Glomerular visceral epithelial cell (primary cell): ENCODE measurements at regions not wholly inside any gene's neighbourhood (a gene's known extent, or its start where the extent isn't known, plus 50 kb on each side); places are given as distances from the start of the nearest gene placed in this dataset.

Experiments
- DNase-seq: peaks from one replicate; pipeline ENCODE4 v3.0.0-alpha.2; 2016; ENCODE audit errors: extremely low spot score

DNA sequence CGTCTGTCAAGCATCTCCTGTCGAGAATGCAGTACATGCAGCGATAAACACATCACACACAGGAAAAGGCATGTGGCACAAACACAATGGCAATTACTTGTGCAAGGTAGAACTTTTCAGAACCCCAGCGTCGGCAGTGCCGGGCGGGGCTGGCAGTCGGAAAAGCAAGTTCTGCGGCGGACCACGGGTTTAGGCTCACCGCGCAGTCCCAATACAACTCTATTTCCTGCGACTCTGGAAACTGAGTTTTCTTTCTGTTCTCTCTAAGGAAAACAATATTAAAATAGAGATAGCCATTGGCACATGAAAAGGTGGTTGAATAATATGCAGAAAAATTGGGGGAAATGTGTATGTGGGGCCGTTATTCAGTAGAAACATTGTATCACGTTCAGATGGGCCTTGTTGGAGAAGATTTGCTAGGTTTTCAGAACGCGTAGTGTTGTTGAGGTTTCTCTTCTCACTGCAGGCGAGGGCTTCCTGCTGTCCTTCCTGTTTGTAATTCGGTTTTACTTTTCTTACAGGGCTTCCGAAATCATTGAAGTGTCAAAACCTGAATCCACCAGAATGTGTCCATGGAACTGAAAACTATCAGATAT, 369.5 kb downstream of the THBS2 start:
- DNase-seq = no peak

DNA sequence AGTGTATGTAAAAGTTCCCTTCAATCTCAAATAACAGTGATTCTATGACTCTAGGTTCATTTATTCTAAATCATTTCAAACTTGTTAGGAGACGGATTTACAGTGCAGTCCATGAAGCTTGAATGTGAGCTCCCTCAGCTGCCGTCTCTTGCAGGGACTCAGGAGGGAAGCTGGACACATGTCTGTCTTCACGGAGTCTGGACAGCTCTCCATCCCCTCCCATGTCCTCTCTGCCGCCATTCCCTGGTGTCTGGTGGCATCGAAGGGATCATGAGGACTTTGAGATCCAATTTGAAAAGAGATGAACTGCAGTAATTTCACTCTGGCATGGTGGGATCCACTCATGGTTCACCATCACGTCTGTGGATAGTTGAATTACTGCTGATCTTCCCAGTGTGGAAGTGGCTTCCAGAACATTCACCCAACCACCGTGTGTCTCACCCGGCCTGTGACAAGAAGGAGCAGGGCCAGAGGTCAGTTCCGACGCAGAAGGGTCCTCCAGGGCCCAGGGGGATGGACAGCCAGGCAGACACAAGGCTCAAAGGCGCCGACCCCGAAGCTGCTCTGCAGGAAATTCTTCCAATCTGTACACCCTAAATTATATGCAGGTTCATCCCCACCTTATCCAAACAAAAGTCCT, 370.1 kb downstream of the THBS2 start:
- no peak for DNase-seq

DNA sequence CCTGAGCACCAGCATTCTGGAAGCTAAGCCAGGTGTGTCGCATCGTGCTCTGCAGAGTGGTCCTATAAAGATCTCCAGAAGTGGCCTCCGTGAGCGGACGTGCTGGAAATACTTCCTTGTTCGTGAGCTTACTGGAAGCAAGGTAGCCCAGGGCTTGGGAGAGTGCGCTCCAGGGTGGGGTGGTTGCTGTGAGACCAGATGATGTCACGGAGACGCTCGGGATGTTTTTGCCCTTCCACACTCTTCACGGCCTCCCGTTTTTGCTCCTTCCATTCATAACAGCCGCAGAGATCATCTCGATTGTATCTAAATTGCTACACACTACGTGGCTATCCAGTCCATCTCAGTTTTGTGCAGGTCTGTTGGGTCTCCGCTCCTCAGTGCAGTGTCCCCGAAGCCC, 373.4 kb downstream of the THBS2 start:
- no peak for DNase-seq

DNA sequence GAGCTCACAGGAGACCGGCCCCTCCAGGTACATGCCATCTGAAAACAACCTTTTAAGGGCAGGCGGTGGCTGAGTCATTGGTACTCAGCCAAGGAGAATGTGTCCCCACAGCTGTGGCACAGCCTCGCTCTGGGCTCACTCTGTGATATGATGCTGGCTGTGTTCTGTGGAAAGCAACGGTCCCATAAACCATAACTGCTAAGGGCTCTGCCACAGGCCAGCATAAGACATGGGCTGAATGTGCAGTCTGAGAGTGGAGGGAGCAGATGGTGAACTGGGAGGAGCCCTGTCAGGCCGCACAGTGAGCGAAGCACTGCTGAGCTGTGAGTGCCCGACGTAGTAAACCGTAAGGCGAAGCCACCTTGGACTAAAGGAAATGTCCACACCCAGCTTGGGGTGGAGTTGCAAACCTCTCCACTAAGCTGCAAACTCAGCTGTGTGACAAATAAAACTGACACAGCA, 375.8 kb downstream of the THBS2 start:
- no peak for DNase-seq

GRCh38 chr6:168876956-168877355, 376.7 kb downstream of the THBS2 start:
- DNase-seq = no peak

DNA sequence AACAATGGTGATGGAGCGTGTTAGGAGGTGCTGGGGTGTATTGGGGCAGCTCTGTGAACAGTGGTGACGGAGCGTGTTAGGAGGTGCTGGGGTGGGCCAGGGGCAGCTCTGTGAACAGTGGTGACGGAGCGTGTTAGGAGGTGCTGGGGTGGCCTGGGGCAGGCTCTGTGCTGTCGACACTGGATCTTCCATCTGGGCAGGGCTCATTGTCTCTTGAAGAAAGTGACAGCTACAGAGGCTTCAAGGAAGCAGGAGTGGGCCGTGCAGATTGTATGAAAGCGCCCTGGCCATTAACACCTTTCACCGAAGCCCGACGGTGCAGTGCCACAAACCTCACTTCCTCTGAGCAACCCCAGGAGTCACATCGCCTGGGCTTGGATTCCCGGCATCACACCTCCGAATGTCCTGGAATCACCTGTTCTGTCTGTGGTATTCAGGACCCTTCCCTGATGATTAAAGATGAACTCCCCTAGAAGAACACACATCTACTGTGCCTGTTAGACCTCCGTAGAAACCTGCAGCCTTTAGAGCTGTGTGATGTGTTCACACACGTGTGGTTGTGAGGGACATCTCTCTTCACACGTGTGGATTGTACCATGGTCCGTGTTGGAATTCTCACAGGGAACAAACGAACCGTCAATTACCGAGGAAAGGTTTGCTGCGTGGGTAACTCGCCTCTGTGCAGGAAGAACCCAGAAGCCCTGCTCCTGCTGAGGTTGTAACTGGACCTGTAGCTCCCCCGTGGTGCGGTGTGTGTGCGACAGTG, 377.7 kb downstream of the THBS2 start:
- DNase-seq = no peak

- no peak for DNase-seq
Measured at GRCh38 chr6:168874637-168875036, 379.0 kb downstream of the THBS2 start.

DNA sequence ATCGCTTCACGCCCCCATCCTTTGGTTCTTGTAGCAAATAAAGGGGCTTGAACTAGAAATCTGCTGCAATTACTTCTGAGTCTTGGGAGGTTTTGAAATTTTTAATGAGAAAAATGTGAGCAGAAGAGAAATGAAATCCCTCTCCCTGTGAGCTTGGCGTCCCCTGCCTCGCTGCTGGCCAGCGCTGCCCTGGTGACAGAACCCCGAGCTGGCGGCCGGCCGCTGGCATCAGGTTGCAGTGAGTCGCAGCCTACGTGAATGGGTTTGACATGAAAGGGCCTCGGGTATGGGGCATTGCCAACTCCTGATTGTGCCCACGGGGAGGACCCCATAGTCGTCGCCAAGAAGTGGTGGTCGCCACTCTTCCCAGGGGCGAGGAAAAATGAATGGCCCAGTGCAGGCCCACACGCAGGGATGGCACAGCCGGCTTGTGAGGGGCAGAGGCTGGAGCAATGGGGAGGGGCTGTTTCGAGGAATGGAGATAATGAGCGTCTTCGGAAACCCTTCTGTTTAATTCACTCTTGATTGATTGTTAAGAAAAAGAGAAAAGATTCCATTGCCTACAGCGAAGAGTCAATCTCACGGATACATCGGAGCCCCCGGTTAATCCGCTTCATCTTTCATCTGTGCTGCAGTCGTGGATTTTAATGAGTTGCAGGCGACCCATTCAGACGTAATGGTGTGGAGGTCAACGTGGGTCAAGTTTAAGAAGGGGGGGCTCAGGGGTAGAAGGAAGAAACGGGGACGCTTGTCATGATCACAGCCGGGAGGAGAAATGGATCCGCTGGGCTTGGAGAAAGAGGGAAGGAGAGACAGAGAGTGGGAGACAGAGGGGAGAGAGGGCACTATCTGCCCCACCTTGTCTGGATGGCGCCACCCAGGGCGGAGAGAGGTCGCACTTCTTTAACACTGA, 380.1 kb downstream of the THBS2 start:
- DNase-seq = no peak

DNA sequence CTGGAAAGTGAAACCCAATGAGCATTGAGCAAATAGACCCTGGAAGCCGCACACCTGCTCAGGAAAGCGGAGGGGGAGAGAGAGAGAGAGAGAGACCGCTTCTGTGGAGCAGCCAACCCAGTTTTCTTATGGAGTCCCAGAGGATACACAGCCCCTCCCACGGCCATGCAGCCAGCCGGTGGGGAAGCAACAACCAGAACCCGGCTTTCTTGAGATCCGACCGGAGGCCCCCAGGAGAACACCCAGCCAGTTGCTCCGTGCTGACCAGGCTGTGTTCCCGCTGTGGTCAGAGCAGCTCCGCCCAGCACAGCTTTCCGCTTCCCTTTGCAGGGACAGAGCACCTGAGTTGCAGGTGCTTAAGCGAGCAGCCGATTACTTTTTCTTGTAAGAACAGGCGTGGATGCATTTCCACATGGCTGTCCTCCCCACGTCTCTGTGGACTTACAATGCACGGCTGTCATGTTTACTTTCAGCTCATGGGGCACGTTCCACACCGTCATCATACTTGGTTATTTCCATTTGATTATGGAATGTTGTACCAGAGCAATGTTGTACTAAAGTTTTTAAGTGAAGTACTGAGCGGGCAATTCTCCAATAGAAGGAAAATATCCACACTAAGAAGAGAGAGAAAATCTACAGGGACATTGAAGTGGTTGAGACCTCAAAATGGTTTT, 381.9 kb downstream of the THBS2 start:
- no peak for DNase-seq

GRCh38 chr6:168870982-168871381, 382.7 kb downstream of the THBS2 start:
- no peak for DNase-seq

GRCh38 chr6:168867247-168868102, 386.2 kb downstream of the THBS2 start:
- DNase-seq = no peak

- DNase-seq = no peak
Measured at GRCh38 chr6:168866534-168866933, 387.1 kb downstream of the THBS2 start.

- DNase-seq = no peak
Measured at GRCh38 chr6:168865522-168865921, 388.1 kb downstream of the THBS2 start.

DNA sequence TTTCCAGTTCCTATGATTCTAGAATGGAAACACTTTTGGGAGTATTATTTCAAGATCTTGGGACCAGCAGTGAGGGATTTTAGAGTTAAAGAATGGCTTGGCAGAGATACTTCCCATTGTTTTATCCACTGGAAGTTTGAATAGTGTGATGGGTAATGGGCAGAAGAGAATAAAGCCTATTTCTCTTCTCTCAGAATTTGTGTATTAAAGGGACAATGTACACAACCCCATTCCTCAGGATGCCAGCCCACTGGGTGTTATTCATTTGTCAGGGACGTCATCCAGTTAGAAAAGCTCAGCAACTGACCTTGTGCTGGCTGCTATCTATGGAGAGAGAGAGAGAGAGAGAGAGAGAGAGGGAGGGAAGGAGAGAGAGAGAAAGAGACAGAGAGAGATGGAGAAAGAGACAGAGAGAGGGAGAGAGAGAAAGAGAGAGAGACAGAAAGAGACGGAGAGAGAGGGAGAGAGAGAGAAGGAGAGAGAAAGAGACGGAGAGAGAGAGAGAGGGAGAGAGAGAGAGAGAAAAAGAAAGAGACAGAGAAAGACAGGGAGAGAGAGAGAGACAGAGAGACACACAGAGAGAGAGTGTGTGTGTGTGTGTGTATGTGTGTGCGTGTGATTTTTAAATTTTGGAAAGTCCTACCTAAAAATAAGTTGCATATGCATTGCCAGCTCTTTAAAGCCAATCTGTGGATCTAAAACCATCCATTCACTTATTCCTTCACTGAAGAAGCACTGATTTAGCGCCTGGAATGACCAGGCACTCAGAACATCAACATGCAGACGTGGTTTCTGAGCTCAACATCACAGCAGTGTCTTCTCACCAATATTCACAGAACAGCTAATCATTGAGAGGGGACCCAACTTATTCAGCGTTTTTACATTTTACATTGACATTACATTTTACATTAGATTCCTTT, 388.8 kb downstream of the THBS2 start:
- no peak for DNase-seq

DNA sequence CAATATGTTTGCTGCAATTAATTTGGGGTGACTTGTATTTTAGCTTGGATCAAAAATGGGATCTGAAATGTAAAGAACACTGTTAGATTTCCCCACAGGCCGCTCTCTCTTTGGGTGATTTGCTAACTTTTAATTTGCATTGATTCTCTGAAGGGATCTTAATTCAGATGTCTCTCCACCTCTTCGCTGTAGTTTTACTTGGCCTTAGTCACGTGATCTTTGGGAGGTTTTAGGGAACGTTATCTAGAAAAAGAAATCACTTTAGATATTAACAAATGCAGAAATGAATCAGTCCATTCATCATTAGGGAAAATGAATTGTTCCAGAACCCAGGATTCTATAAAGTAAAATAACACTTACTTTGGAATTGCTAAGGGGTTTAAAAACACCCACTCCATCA, 390.2 kb downstream of the THBS2 start:
- no peak for DNase-seq

GRCh38 chr6:168862346-168862980, 391.2 kb downstream of the THBS2 start:
- no peak for DNase-seq

GRCh38 chr6:168860987-168861386, 392.7 kb downstream of the THBS2 start:
- DNase-seq = no peak

DNA sequence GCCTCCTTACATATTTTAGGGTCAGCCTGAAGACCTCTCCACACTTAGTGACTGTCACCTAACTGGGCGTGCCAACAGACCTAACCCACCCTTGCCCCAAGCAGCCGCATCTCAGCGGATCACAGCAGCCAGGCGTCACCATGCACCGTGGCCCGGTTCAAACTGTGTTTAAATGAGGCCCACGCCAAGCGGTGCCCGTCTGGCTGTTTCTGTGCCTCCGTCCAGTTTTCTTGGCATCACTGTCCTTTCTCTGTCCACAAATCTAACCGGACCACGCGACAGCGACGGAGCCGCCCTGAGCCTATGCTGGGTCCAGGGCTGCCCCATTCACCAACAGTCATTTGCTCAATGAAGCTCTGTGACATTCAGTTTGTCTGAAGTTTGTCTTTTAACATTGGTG, 393.3 kb downstream of the THBS2 start:
- no peak for DNase-seq

GRCh38 chr6:168858926-168859325, 394.7 kb downstream of the THBS2 start:
- DNase-seq = no peak
